ENCODE measurements at regions not wholly inside any gene's neighbourhood (a gene's known extent, or its start where the extent isn't known, plus 50 kb on each side); places are given as distances from the start of the nearest gene placed in this dataset.

- H3K9me3 Mint-ChIP-seq = no peaks in the 10 kb centered on the region
- no peaks in the 10 kb centered on the region for H3K4me1 Mint-ChIP-seq (ENCODE audit: low read depth in 2 of 2)
- DNase-seq = no peak
- ATAC-seq (replicated peaks) = no peak
- H3K4me3 Mint-ChIP-seq = no peak overlapping the region
- no peak overlapping the region for H3K27ac Mint-ChIP-seq
- H3K27me3 Mint-ChIP-seq = no peaks in the 10 kb centered on the region
- H3K36me3 Mint-ChIP-seq (ENCODE audit: insufficient read depth) = no peaks in the 10 kb centered on the region
These were observed 205.2 kb upstream of the COBL start for GRCh38 chr7:51521694-51522312.

GRCh38 chr7:51521054-51521453 is 204.4 kb upstream of the COBL start:
- no peak for DNase-seq
- Mint-ChIP-seq H3K36me3 (ENCODE audit: insufficient read depth) (no peaks in the 10 kb centered on the region), H3K9me3 (no peaks in the 10 kb centered on the region), H3K4me1 (ENCODE audit: low read depth in 2 of 2) (no peaks in the 10 kb centered on the region), H3K27me3 (no peaks in the 10 kb centered on the region), H3K27ac (no peak overlapping the region), H3K4me3 (no peak overlapping the region)
- ATAC-seq (replicated peaks) = no peak

DNA sequence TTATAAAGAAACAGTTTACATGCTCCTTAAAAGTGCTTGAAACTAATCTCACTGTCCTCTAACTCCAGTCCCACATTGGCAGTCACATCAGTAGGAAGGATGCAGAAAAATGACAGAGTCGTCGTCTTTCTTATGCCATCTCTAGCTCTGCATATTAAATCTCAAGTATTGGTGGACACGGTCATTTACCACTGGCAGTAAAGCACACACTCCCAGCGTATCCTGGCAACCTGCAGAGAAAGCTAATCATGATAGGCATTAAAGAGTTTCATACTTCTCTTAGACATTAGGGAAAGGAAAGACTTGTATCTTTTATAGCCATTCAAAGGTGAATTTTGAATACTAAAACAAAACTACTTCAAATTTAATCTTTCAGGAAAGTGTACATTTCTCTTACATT is 202.0 kb upstream of the COBL start:
- no peaks in the 10 kb centered on the region for H3K9me3 Mint-ChIP-seq
- ATAC-seq (replicated peaks) (no peak), DNase-seq (no peak)
- H3K4me1 Mint-ChIP-seq (ENCODE audit: low read depth in 2 of 2) = no peaks in the 10 kb centered on the region
- no peak overlapping the region for H3K4me3 Mint-ChIP-seq
- no peaks in the 10 kb centered on the region for H3K27me3 Mint-ChIP-seq
- H3K36me3 Mint-ChIP-seq (ENCODE audit: insufficient read depth) = no peaks in the 10 kb centered on the region
- H3K27ac Mint-ChIP-seq = no peak overlapping the region

- Mint-ChIP-seq H3K27me3 (no peaks in the 10 kb centered on the region), H3K27ac (no peak overlapping the region), H3K36me3 (ENCODE audit: insufficient read depth) (no peaks in the 10 kb centered on the region), H3K4me3 (no peak overlapping the region), H3K4me1 (ENCODE audit: low read depth in 2 of 2) (no peaks in the 10 kb centered on the region), H3K9me3 (no peaks in the 10 kb centered on the region)
- DNase-seq (no peak), ATAC-seq (replicated peaks) (no peak)
These were observed 200.6 kb upstream of the COBL start for GRCh38 chr7:51517187-51517586.

DNA sequence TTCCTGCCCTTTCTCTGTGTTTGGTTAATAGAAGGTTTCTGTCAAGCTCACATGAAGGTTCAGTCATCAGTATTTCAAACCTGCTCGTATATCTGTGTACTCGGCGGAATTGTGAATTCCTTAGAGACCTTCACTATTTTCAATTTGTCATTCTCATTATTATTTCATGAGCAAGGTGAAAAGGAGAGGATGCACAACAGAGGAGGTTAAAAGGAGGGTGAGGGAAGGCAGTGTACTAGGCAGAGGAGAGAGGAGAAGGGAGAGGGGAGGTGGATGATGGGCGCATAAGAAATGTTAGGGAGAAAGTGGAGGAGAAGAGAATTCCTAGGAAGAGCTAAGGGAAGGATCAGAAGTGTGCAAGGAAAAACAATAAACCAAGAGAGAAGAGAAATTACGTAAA is 185.0 kb upstream of the COBL start:
- peaks cover 0 to 11% of the 10 kb centered on the region in 2 donors for H3K9me3 Mint-ChIP-seq
- no peak overlapping the region for H3K27ac Mint-ChIP-seq
- H3K4me3 Mint-ChIP-seq = no peak overlapping the region
- DNase-seq (no peak), ATAC-seq (replicated peaks) (no peak)
- no peaks in the 10 kb centered on the region for H3K36me3 Mint-ChIP-seq (ENCODE audit: insufficient read depth)
- no peaks in the 10 kb centered on the region for H3K27me3 Mint-ChIP-seq
- no peaks in the 10 kb centered on the region for H3K4me1 Mint-ChIP-seq (ENCODE audit: low read depth in 2 of 2)

DNA sequence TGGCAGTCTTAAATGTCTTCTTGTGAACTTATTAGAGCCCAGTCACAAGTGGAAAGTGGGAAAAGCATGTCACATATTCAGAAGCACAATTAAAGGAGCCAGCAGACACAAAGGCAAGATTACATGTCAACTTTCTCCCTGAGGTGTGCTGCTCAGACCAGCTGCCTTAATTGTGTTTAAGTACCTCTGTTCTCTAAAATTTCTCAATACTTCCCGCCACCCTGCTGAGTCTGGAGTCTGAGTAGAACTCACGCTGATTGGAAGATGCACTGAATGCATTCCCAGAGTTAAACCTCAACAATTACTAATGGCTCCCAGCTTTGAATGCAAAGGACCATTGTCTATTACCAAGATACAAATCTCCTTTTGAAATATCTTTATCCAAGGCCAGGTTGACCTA is 166.4 kb upstream of the COBL start:
- H3K4me1 Mint-ChIP-seq (ENCODE audit: low read depth in 2 of 2) = no peaks in the 10 kb centered on the region
- H3K4me3 Mint-ChIP-seq = no peak overlapping the region
- ATAC-seq (replicated peaks) (no peak), DNase-seq (no peak)
- no peaks in the 10 kb centered on the region for H3K36me3 Mint-ChIP-seq (ENCODE audit: insufficient read depth)
- H3K27ac Mint-ChIP-seq = no peak overlapping the region
- peaks cover 0 to 6% of the 10 kb centered on the region in 2 donors for H3K9me3 Mint-ChIP-seq
- no peaks in the 10 kb centered on the region for H3K27me3 Mint-ChIP-seq

- Mint-ChIP-seq H3K4me1 (ENCODE audit: low read depth in 2 of 2) (no peaks in the 10 kb centered on the region), H3K27me3 (no peaks in the 10 kb centered on the region), H3K27ac (no peak overlapping the region), H3K9me3 (peaks cover 0 to 6% of the 10 kb centered on the region in 2 donors), H3K4me3 (no peak overlapping the region), H3K36me3 (ENCODE audit: insufficient read depth) (no peaks in the 10 kb centered on the region)
- no peak for ATAC-seq (replicated peaks)
- no peak for DNase-seq
These were observed 164.8 kb upstream of the COBL start for GRCh38 chr7:51481421-51481820.

DNA sequence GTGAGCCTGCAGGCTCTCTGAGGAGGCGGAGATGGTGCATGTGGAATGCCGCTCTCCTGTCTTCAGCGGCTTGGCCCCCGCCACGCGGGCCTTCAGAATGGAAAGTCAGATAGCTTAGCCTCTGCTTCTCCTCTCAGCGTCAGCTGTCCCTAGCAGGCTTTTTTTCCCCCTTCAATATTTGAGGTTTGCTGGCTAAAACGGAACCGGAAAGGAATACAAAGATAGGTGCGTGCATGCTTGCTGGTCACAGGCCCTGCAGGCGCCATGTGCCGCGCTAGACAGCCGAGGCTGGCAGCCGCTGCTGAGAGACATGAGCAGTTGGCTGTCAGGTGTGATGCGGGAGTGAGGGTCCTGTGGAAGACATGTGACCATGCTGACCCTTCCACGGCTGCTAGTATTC is 161.2 kb upstream of the COBL start:
- H3K4me3 Mint-ChIP-seq = no peak overlapping the region
- H3K9me3 Mint-ChIP-seq = peaks cover 0 to 6% of the 10 kb centered on the region in 2 donors
- ATAC-seq (replicated peaks) (no peak), DNase-seq (no peak)
- no peaks in the 10 kb centered on the region for H3K27me3 Mint-ChIP-seq
- H3K36me3 Mint-ChIP-seq (ENCODE audit: insufficient read depth) = no peaks in the 10 kb centered on the region
- no peaks in the 10 kb centered on the region for H3K4me1 Mint-ChIP-seq (ENCODE audit: low read depth in 2 of 2)
- no peak overlapping the region for H3K27ac Mint-ChIP-seq

- no peak for ATAC-seq (replicated peaks)
- DNase-seq = no peak
- Mint-ChIP-seq H3K36me3 (ENCODE audit: insufficient read depth) (no peaks in the 10 kb centered on the region), H3K9me3 (peaks cover 0 to 6% of the 10 kb centered on the region in 2 donors), H3K27ac (no peak overlapping the region), H3K4me3 (no peak overlapping the region), H3K27me3 (no peaks in the 10 kb centered on the region), H3K4me1 (ENCODE audit: low read depth in 2 of 2) (no peaks in the 10 kb centered on the region)
These were observed 160.7 kb upstream of the COBL start for GRCh38 chr7:51477323-51477722.

DNA sequence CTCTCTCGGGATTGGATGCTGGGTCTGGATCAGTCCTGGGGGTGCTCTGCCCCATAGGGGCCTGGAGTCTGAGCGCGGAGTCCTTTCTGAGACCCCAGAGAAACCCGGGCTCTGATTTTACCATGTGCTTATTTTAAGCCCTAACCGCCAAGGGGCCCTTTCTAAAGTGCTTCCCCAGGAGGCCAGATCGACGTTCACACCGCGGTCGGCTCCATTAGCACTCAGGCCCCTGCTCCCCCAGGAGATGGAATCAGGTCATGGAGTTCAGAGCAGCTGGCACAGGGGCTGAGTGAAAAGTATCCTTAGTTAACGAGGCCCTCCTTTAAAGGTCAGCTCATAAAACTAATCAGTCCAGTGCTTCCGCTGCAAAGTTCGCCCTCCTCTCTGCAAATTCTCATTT is 159.4 kb upstream of the COBL start:
- H3K27me3 Mint-ChIP-seq = peaks cover 6 to 10% of the 10 kb centered on the region in 2 donors
- H3K4me3 Mint-ChIP-seq = no peak overlapping the region
- H3K36me3 Mint-ChIP-seq (ENCODE audit: insufficient read depth) = no peaks in the 10 kb centered on the region
- DNase-seq (no peak), ATAC-seq (replicated peaks) (no peak)
- no peaks in the 10 kb centered on the region for H3K4me1 Mint-ChIP-seq (ENCODE audit: low read depth in 2 of 2)
- H3K27ac Mint-ChIP-seq = no peak overlapping the region
- peaks cover 0 to 2% of the 10 kb centered on the region in 2 donors for H3K9me3 Mint-ChIP-seq

- Mint-ChIP-seq H3K36me3 (ENCODE audit: insufficient read depth) (no peaks in the 10 kb centered on the region), H3K9me3 (no peaks in the 10 kb centered on the region), H3K27ac (no peak overlapping the region), H3K27me3 (peaks cover 6 to 10% of the 10 kb centered on the region in 2 donors), H3K4me3 (no peak overlapping the region), H3K4me1 (ENCODE audit: low read depth in 2 of 2) (no peaks in the 10 kb centered on the region)
- ATAC-seq (replicated peaks) (no peak), DNase-seq (no peak)
These were observed 156.3 kb upstream of the COBL start for GRCh38 chr7:51472873-51473272.

DNA sequence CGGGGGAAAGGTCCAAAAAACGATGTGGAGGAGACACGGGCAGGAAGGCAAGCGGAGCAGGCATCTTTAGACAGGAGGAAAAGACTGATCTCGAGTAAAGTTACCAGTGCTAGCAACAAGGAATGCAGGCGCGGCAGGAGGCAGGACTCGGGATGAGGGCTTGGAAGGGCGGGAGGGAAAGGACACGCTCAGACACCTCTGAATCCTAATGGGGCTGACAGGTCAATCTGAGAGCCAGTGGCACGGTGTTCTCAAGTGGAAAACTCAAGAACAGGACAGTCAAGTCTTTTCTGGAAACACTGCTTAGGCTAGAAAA is 155.3 kb upstream of the COBL start:
- peak overlapping the region in 1 of 2 donors; percentile 63 for H3K27ac Mint-ChIP-seq
- DNase-seq (no peak), ATAC-seq (replicated peaks) (no peak)
- H3K27me3 Mint-ChIP-seq = peaks cover 6 to 10% of the 10 kb centered on the region in 2 donors
- no peaks in the 10 kb centered on the region for H3K4me1 Mint-ChIP-seq (ENCODE audit: low read depth in 2 of 2)
- H3K36me3 Mint-ChIP-seq (ENCODE audit: insufficient read depth) = no peaks in the 10 kb centered on the region
- peak overlapping the region in 1 of 2 donors; percentile 29 for H3K4me3 Mint-ChIP-seq
- H3K9me3 Mint-ChIP-seq = peaks cover 0 to 3% of the 10 kb centered on the region in 2 donors

DNA sequence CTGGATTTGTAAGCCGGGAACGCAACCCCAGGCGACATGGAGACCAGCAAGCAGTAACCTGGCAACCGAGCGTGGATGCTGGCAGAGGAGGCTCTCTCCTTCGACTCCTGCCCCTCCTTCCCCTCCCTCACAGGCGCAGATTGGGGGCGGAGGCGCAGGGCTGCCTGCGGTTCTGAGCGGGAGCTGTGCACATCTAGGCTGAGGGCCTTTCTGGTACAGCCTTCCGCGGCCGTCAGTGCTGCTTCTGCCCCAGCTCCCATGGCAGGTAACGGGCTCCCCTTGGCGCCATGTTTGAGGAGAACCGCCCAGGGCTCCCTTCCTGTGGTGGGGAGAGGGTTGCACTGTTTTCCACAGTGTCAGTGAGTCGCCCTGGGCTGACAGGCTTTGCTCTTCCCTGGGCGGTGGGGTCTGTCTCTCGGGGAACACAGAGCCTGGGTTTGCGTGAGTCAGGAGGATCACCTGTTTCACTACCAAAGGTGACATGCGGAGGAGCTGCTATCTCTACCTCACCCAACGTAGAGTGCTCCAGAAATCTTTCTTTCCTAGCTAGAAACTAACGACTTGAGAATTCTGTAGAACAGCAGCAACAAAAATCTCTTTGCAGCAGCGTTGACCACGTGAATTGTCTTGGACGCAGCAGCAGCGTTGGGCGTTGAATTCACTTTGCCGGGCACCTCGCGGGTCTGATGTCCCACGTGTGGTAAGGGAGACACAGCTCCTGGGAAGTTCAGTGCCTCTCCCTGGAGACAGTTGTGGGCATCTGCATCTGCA is 154.8 kb upstream of the COBL start:
- Mint-ChIP-seq H3K4me3 (peak overlapping the region in 1 of 2 donors; percentile 29), H3K4me1 (ENCODE audit: low read depth in 2 of 2) (no peaks in the 10 kb centered on the region), H3K27ac (peak overlapping the region in 1 of 2 donors; percentile 63)

DNA sequence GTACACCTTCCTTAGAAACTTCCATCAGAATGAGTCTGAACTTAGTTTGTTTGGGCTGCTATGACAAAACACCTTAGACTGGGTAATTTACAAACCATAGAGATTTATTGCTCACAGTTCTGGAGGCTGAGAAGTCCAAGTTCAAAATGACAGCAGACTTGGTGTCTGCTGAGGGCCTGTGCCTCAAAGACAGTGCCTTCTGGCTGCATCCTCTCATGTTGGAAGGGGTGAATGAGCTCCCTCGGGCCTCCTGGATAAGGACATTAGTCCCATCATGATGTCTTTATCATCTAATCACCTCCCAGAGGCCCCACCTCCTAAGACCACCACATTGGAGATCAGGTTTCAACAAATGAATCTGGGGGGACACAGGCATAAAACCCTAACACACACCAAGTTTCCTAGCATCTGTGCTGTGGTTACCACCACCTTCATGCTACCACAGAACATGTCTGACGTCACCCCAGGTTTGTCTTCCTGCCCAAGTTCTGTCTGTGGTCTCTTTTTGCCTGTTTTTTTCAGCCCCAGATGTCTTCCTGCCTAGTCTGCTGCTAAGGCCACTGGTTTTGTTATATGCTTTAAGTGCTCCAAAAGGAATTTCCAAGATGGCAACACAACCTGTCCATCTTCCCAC is 150.9 kb upstream of the COBL start:
- no peak overlapping the region for H3K27ac Mint-ChIP-seq
- peaks cover 0 to 6% of the 10 kb centered on the region in 2 donors for H3K9me3 Mint-ChIP-seq
- ATAC-seq (replicated peaks) (no peak), DNase-seq (peak in 1 of 3 experiments; percentile 2)
- H3K27me3 Mint-ChIP-seq = peaks cover 6 to 10% of the 10 kb centered on the region in 2 donors
- no peak overlapping the region for H3K4me3 Mint-ChIP-seq
- H3K36me3 Mint-ChIP-seq (ENCODE audit: insufficient read depth) = no peaks in the 10 kb centered on the region
- no peaks in the 10 kb centered on the region for H3K4me1 Mint-ChIP-seq (ENCODE audit: low read depth in 2 of 2)

More for the DNA sequence above, 154.8 kb upstream of the COBL start:
- no peaks in the 10 kb centered on the region for H3K36me3 Mint-ChIP-seq (ENCODE audit: insufficient read depth)
- peaks cover 6 to 10% of the 10 kb centered on the region in 2 donors for H3K27me3 Mint-ChIP-seq
- peaks cover 0 to 3% of the 10 kb centered on the region in 2 donors for H3K9me3 Mint-ChIP-seq
- ATAC-seq (replicated peaks) (no peak), DNase-seq (no peak)
